Smooth muscle cell (in vitro differentiated cells): ENCODE measurements at regions not wholly inside any gene's neighbourhood (a gene's known extent, or its start where the extent isn't known, plus 50 kb on each side); places are given as distances from the start of the nearest gene placed in this dataset.

ENCODE experiments used
- DNase-seq: peaks from one replicate; lab custom pipeline; 2025; ENCODE audit not compliant: unreplicated experiment; lab: John Stamatoyannopoulos, UW
- H2AFZ ChIP-seq: fragments of 200-600 bp; sonication (generic); 2 replicates; pipeline ENCODE4 v1.6.0; 2016; ENCODE audit warnings: antibody characterized with exemption, low read depth, mild to moderate bottlenecking
- H3F3A ChIP-seq: fragments of 200-600 bp; sonication (generic); 2 replicates; pipeline ENCODE4 v1.6.0; 2017; ENCODE audit warnings: antibody characterized with exemption, low read depth
- H3K27ac ChIP-seq: fragments of 200-600 bp; sonication (generic); 2 replicates; pipeline ENCODE4 v1.5.1; 2016; ENCODE audit warnings: low read depth, mild to moderate bottlenecking
- H3K27me3 ChIP-seq: fragments of 200-600 bp; sonication (generic); 2 replicates; pipeline ENCODE4 v1.6.1; 2016; ENCODE audit warnings: low read depth, mild to moderate bottlenecking
- H3K36me3 ChIP-seq: fragments of 200-600 bp; sonication (generic); 2 replicates; pipeline ENCODE4 v1.5.1; 2016; ENCODE audit warnings: low read depth
- H3K4me1 ChIP-seq: fragments of 200-600 bp; sonication (generic); 2 replicates; pipeline ENCODE4 v1.5.1; 2016; ENCODE audit warnings: low read depth
- H3K4me2 ChIP-seq: fragments of 200-600 bp; sonication (generic); 2 replicates; pipeline ENCODE4 v1.6.0; 2016; ENCODE audit warnings: mild to moderate bottlenecking
- H3K4me3 ChIP-seq: fragments of 200-600 bp; sonication (generic); 2 replicates; pipeline ENCODE4 v1.5.1; 2016; ENCODE audit warnings: mild to moderate bottlenecking
- H3K79me2 ChIP-seq: fragments of 200-600 bp; sonication (generic); 2 replicates; pipeline ENCODE4 v1.6.0; 2016; ENCODE audit warnings: low read depth, mild to moderate bottlenecking
- H3K9ac ChIP-seq: fragments of 200-600 bp; sonication (generic); 2 replicates; pipeline ENCODE4 v1.6.0; 2016; ENCODE audit warnings: low read depth
- H3K9me3 ChIP-seq: fragments of 200-600 bp; sonication (generic); replicated peaks from 2 replicates; pipeline ENCODE4 v1.5.1; 2016; ENCODE audit warnings: low read depth
- H4K20me1 ChIP-seq: fragments of 200-600 bp; sonication (generic); 2 replicates; pipeline ENCODE4 v1.6.0; 2016; ENCODE audit warnings: low read depth
- CTCF ChIP-seq: fragments of 200-600 bp; sonication (generic); IDR thresholded peaks from 2 replicates; pipeline ENCODE4 v1.5.1; 2017; ENCODE audit warnings: borderline replicate concordance, mild to moderate bottlenecking, antibody characterized with exemption; ENCODE audit not compliant: insufficient read depth, poor library complexity, severe bottlenecking
- WGBS: methylation state at CpG from one replicate; pipeline ENCODE4 v1.1.7; 2016; ENCODE audit warnings: low lambda C conversion rate; 5-methylcytosine and 5-hydroxymethylcytosine counted together

- Histone ChIP-seq H3K9me3 (no peaks in the 10 kb centered on the region), H2AFZ (no peak overlapping the region), H3K36me3 (no peaks in the 10 kb centered on the region), H3F3A (no peaks in the 10 kb centered on the region), H3K9ac (no peak overlapping the region), H3K27me3 (no peaks in the 10 kb centered on the region), H4K20me1 (no peaks in the 10 kb centered on the region), H3K4me3 (no peak overlapping the region), H3K27ac (no peak overlapping the region), H3K4me2 (no peak overlapping the region), H3K4me1 (no peaks in the 10 kb centered on the region), H3K79me2 (no peaks in the 10 kb centered on the region)
- WGBS = 0% methylated on average over 1 of the region's 1 CpG
- no peak for DNase-seq
- no peak for TF ChIP-seq CTCF
Observed at GRCh38 chr2:220955776-220956175, 616.3 kb downstream of the EPHA4 start.

DNA sequence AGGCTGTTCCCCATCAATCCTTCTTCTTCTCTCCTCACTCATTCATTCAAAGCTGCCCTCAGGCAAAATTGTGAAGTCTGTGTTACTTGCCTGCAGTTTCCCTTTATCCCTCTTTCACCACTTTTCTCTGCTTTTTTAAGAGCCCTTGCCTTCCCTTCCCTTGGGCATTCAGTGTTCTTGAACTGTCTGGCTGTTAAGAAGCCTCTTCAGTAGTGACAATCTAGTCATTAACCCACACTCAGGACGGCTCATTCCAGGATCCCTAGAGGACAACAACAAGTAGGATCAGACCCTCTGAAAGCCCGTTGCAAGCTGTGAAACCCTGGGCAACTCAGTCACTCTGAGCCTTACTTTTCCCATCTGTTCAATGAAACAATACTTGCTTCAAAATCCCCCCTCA, 615.7 kb downstream of the EPHA4 start:
- Histone ChIP-seq H3F3A (no peaks in the 10 kb centered on the region), H3K79me2 (no peaks in the 10 kb centered on the region), H4K20me1 (no peaks in the 10 kb centered on the region), H3K4me3 (no peak overlapping the region), H3K4me1 (no peaks in the 10 kb centered on the region), H3K36me3 (no peaks in the 10 kb centered on the region), H3K9me3 (no peaks in the 10 kb centered on the region), H2AFZ (no peak overlapping the region), H3K9ac (no peak overlapping the region), H3K27ac (no peak overlapping the region), H3K4me2 (no peak overlapping the region), H3K27me3 (no peaks in the 10 kb centered on the region)
- 41% methylated on average over 2 of the region's 2 CpGs for WGBS
- DNase-seq = no peak
- TF ChIP-seq CTCF = no peak

- Histone ChIP-seq H4K20me1 (no peaks in the 10 kb centered on the region), H3K27ac (no peak overlapping the region), H3K4me3 (no peak overlapping the region), H3K4me1 (no peaks in the 10 kb centered on the region), H3K79me2 (no peaks in the 10 kb centered on the region), H3K4me2 (no peak overlapping the region), H3K36me3 (no peaks in the 10 kb centered on the region), H3K27me3 (no peaks in the 10 kb centered on the region), H3K9ac (no peak overlapping the region), H2AFZ (no peak overlapping the region), H3K9me3 (no peaks in the 10 kb centered on the region), H3F3A (no peaks in the 10 kb centered on the region)
- WGBS = 87% methylated on average over 1 of the region's 1 CpG
- no peak for DNase-seq
- no peak for TF ChIP-seq CTCF
Observed at GRCh38 chr2:220959391-220959802, 612.7 kb downstream of the EPHA4 start.

GRCh38 chr2:220961143-220961860, 610.8 kb downstream of the EPHA4 start:
- H4K20me1 ChIP-seq = no peaks in the 10 kb centered on the region
- no peak overlapping the region for H3K4me2 ChIP-seq
- WGBS = 97% methylated on average over 2 of the region's 2 CpGs
- H3K27me3 ChIP-seq = no peaks in the 10 kb centered on the region
- TF ChIP-seq CTCF = no peak
- H3K36me3 ChIP-seq = no peaks in the 10 kb centered on the region
- H3K9me3 ChIP-seq = no peaks in the 10 kb centered on the region
- no peak for DNase-seq
- no peak overlapping the region for H3K9ac ChIP-seq
- no peak overlapping the region for H3K4me3 ChIP-seq
- H3K4me1 ChIP-seq = no peaks in the 10 kb centered on the region
- no peak overlapping the region for H3K27ac ChIP-seq
- H3K79me2 ChIP-seq = no peaks in the 10 kb centered on the region
- H2AFZ ChIP-seq = no peak overlapping the region
- H3F3A ChIP-seq = no peaks in the 10 kb centered on the region
